Putamen (tissue), 1 donor: ENCODE measurements at regions not wholly inside any gene's neighbourhood (a gene's known extent, or its start where the extent isn't known, plus 50 kb on each side); places are given as distances from the start of the nearest gene placed in this dataset.

ENCODE experiments used
- DNase-seq: peaks from one replicate; pipeline ENCODE4 v3.0.0-alpha.2; 2016; ENCODE audit warnings: low spot score

GRCh38 chr3:5618170-5618569, 430.7 kb downstream of the EDEM1 start:
- DNase-seq, result no peak

GRCh38 chr3:5630406-5630805, 442.9 kb downstream of the EDEM1 start:
- no peak for DNase-seq

- no peak for DNase-seq
These were observed 446.5 kb downstream of the EDEM1 start for GRCh38 chr3:5633960-5634359.

GRCh38 chr3:5634411-5634810, 446.9 kb downstream of the EDEM1 start:
- no peak for DNase-seq

GRCh38 chr3:5635746-5636145, 448.2 kb downstream of the EDEM1 start:
- DNase-seq, result no peak

- DNase-seq, result no peak
These were observed 451.0 kb downstream of the EDEM1 start for GRCh38 chr3:5638550-5638949.

GRCh38 chr3:5644773-5645670, 457.5 kb downstream of the EDEM1 start:
- DNase-seq, result no peak

- no peak for DNase-seq
These were observed 458.3 kb downstream of the EDEM1 start for GRCh38 chr3:5645692-5646410.

- no peak for DNase-seq
These were observed 462.8 kb downstream of the EDEM1 start for GRCh38 chr3:5650303-5650702.

GRCh38 chr3:5651351-5651750, 463.8 kb downstream of the EDEM1 start:
- DNase-seq, result no peak

GRCh38 chr3:5653426-5654143, 466.1 kb downstream of the EDEM1 start:
- DNase-seq, result no peak

GRCh38 chr3:5657106-5657505, 469.6 kb downstream of the EDEM1 start:
- no peak for DNase-seq

- no peak for DNase-seq
These were observed 476.1 kb downstream of the EDEM1 start for GRCh38 chr3:5663601-5664000.

GRCh38 chr3:5666455-5666854, 478.9 kb downstream of the EDEM1 start:
- no peak for DNase-seq

GRCh38 chr3:5673521-5673920, 486.0 kb downstream of the EDEM1 start:
- DNase-seq, result no peak

GRCh38 chr3:5675319-5675718, 487.8 kb downstream of the EDEM1 start:
- no peak for DNase-seq

- no peak for DNase-seq
These were observed 490.0 kb downstream of the EDEM1 start for GRCh38 chr3:5677555-5677954.

GRCh38 chr3:5678248-5678647, 490.7 kb downstream of the EDEM1 start:
- no peak for DNase-seq

- DNase-seq, result no peak
These were observed 491.3 kb downstream of the EDEM1 start for GRCh38 chr3:5678844-5679243.

- no peak for DNase-seq
These were observed 499.7 kb downstream of the EDEM1 start for GRCh38 chr3:5687230-5687629.

- no peak for DNase-seq
These were observed 503.0 kb downstream of the EDEM1 start for GRCh38 chr3:5690490-5690889.

GRCh38 chr3:5690904-5691532, 503.5 kb downstream of the EDEM1 start:
- no peak for DNase-seq
